ENCODE measurements at regions not wholly inside any gene's neighbourhood (a gene's known extent, or its start where the extent isn't known, plus 50 kb on each side); places are given as distances from the start of the nearest gene placed in this dataset.

DNA sequence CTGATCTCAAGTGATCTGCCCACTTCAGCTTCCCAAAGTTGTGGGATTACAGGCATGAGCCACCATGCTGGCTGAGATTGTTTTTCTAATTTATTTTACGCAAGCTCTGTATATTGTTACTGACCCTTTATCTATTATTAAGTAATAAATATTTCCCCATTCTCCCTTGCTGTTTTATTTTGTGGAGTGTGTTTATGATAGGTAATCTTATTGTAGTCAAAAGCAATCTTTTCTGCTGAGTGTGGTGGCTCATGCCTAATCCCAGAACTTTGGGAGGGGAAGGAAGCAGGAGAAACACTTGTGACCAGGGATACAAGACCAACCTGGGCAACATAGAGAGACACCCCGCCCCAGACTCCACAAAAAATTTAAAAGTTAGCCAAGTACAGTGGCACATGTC is 55.2 kb upstream of the RTN4 start:
- Histone ChIP-seq H3K9me3 (no peaks in the 10 kb centered on the region), H3K4me1 (peaks cover 0 to 76% (median 61%) of the 10 kb centered on the region in 4 donors), H3K27me3 (no peaks in the 10 kb centered on the region), H3K27ac (peak overlapping the region in 2 of 4 donors; percentile 88 to 89), H3K36me3 (no peaks in the 10 kb centered on the region), H3K4me3 (no peak overlapping the region)
- TF ChIP-seq EP300 (IDR thresholded peaks at IDR 0.05), result no peak
- no peak for TF ChIP-seq POLR2AphosphoS5 (IDR thresholded peaks at IDR 0.05)
- WGBS, 2 donors, result 94 to 95% methylated on average over 2 of the region's 2 CpGs
- intact Hi-C loops (cut with DNase I), result no loop called here
- no peak for DNase-seq

DNA sequence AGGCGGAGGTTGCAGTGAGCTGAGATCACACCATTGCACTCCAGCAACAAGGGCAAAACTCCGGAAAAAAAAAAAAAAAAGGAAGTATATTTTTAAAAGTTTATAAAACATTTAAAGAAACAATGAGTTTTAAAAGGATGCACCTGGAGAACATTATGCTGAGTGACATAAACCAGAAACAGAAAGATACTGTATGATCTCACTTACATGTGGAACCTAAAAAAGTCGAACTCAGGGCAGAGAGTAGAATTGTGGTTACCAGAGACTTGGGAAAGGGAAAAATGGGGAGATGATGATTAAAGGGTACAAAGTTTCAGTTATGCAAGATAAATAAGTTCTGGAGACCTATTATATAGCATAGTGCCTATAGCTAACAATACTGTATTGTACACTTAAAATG is 52.8 kb upstream of the RTN4 start:
- Histone ChIP-seq H3K4me1 (peaks cover 0 to 66% (median 56%) of the 10 kb centered on the region in 4 donors), H3K36me3 (no peaks in the 10 kb centered on the region), H3K9me3 (no peaks in the 10 kb centered on the region), H3K4me3 (no peak overlapping the region), H3K27me3 (no peaks in the 10 kb centered on the region), H3K27ac (peak overlapping the region; percentile 65 to 87 (median 84))
- intact Hi-C loops (cut with DNase I), result no loop called here
- no peak for DNase-seq
- no peak for TF ChIP-seq POLR2A (IDR thresholded peaks at IDR 0.05)
- peak; percentile 68 to 90 (median 86) for TF ChIP-seq POLR2AphosphoS5 (IDR thresholded peaks at IDR 0.05)
- peak in 3 of 4 donors; percentile 7 to 55 (median 36) for TF ChIP-seq EP300 (IDR thresholded peaks at IDR 0.05)
- TF ChIP-seq, protein P1, sequence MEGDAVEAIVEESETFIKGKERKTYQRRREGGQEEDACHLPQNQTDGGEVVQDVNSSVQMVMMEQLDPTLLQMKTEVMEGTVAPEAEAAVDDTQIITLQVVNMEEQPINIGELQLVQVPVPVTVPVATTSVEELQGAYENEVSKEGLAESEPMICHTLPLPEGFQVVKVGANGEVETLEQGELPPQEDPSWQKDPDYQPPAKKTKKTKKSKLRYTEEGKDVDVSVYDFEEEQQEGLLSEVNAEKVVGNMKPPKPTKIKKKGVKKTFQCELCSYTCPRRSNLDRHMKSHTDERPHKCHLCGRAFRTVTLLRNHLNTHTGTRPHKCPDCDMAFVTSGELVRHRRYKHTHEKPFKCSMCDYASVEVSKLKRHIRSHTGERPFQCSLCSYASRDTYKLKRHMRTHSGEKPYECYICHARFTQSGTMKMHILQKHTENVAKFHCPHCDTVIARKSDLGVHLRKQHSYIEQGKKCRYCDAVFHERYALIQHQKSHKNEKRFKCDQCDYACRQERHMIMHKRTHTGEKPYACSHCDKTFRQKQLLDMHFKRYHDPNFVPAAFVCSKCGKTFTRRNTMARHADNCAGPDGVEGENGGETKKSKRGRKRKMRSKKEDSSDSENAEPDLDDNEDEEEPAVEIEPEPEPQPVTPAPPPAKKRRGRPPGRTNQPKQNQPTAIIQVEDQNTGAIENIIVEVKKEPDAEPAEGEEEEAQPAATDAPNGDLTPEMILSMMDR (IDR thresholded peaks at IDR 0.05), result no peak
- WGBS, 2 donors, result 34 to 74% methylated on average over 3 of the region's 3 CpGs

DNA sequence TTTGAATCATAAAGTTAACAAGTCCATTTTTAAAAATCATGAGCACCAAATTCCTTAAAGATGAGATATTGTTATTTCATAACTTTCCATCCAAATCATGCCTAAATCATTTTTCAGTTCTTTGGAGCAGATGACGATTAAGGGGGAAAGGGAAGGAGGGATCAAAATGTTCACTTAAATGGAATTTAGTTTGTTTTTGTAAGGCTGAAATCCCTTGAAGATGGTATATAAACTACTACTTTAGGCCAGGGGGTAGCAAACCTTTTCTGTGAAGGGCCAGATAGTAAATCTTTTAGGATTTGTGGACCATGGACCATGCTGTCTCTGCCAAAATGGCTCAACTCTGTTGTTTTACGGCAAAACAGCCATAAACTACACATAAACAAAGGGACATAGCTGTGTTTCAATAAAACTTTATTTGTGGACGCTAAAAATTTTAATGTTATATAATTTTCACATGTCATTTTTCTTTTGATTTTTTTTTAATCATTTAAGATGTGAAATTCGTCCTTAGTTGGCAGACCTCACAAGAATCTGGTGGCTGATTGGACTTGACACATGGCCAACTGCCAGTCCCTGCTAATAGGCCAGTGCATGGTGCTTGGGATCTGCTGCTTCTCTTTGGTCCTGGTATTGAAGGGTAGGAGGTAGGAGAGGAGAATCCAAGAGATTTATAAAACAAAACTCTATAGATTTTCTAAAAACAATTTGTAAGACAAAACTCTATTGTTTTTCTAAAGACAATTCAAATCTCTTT is 52.0 kb upstream of the RTN4 start:
- no peaks in the 10 kb centered on the region for H3K9me3 ChIP-seq
- intact Hi-C loops (cut with DNase I), result no loop called here
- 70 to 77% methylated on average over 4 of the region's 4 CpGs for WGBS, 2 donors
- DNase-seq, result no peak
- H3K27me3 ChIP-seq, result no peaks in the 10 kb centered on the region
- TF ChIP-seq POLR2AphosphoS5 (IDR thresholded peaks at IDR 0.05), result peak; percentile 15 to 59 (median 48)
- peak in 1 of 4 donors; percentile 35 for TF ChIP-seq EP300 (IDR thresholded peaks at IDR 0.05)
- no peak for TF ChIP-seq POLR2A (IDR thresholded peaks at IDR 0.05)
- H3K4me1 ChIP-seq, result peaks cover 0 to 66% (median 56%) of the 10 kb centered on the region in 4 donors
- H3K4me3 ChIP-seq, result no peak overlapping the region
- peak overlapping the region; percentile 65 to 87 (median 84) for H3K27ac ChIP-seq
- H3K36me3 ChIP-seq, result no peaks in the 10 kb centered on the region

DNA sequence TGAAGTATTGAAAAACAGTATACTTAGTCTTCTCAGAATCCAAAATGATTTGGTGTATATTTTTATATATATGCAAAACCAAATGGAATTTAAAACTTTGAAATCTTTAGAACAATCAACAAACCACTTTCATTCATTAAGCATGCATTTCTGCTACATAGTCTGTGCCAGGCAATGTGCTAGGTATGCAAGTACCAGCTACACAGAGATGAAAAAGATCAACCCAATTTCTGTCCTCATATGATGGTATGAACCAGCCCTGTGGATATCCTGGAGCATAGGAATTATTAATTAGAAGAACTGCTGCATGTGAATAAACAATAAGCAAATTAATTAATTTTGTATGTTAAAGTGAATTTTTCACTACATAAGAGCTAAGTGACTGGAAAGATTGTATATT is 51.2 kb upstream of the RTN4 start:
- peaks cover 0 to 66% (median 59%) of the 10 kb centered on the region in 4 donors for H3K4me1 ChIP-seq
- TF ChIP-seq, protein P1 (IDR thresholded peaks at IDR 0.05), result no peak
- no peak for TF ChIP-seq EP300 (IDR thresholded peaks at IDR 0.05)
- TF ChIP-seq POLR2AphosphoS5 (IDR thresholded peaks at IDR 0.05), result no peak
- no peak for TF ChIP-seq POLR2A (IDR thresholded peaks at IDR 0.05)
- intact Hi-C loops (cut with DNase I), result no loop called here

DNA sequence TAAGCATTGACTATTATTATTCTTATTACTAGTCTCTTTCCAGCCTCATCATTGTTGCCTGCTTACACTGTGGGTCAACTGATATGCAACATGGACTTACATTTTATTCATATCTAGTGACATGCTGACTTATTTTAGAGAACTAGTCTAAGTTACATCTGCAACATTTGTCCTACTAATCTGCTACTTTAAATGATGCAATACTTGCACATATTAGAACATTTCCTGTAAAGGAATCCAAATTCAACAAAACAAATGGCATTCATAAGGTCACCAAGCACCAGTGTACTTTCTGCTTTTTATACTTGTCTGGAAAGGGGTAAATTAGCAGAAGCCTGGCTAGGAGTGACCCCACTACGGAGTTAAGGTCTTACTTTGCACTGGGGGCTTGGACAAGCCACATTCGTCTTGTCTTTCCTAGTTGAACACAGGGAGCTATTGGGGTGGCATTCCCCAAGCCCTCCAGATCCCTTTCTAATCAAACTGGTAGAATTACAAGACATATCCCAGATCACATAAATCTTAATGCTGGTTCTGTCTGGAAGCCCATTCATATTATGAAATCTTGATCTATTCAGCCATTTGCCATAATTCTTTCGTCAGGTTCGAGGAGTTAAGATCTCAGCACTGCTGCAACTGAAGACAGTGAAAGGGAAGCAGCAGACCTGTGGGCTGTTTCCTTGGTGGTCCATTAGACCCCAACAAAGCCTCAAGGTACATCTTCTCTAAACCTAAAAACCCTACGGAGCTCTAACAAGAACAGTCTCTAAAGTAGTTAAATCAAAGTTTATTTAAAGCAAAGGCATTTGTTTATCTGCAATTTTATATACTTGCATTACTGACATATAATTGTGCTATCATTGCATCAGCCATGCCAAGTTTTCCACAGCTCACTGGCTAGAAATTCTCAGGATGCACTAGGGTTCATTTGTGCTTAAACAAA is 49.9 kb upstream of the RTN4 start:
- DNase-seq, result no peak
- WGBS, 2 donors, result 65 to 71% methylated on average over 5 of the region's 5 CpGs
- intact Hi-C loops (cut with DNase I), result loop anchor here (5.0 kb wide), 2 partner anchors 48 to 57 kb away; partner anchors contain the start of gene RTN4
- H3K4me1 ChIP-seq, result peaks cover 0 to 69% (median 59%) of the 10 kb centered on the region in 4 donors
- no peaks in the 10 kb centered on the region for H3K36me3 ChIP-seq
- TF ChIP-seq, protein P1 (IDR thresholded peaks at IDR 0.05), result no peak
- TF ChIP-seq EP300 (IDR thresholded peaks at IDR 0.05) (peak in 1 of 4 donors; percentile 63), POLR2AphosphoS5 (IDR thresholded peaks at IDR 0.05) (peak; percentile 33 to 78 (median 54))
- H3K27me3 ChIP-seq, result no peaks in the 10 kb centered on the region
- peak overlapping the region; percentile 65 to 87 (median 84) for H3K27ac ChIP-seq
- H3K9me3 ChIP-seq, result no peaks in the 10 kb centered on the region
- no peak overlapping the region for H3K4me3 ChIP-seq

More for the DNA sequence above, 51.2 kb upstream of the RTN4 start:
- Histone ChIP-seq H3K9me3 (no peaks in the 10 kb centered on the region), H3K27me3 (no peaks in the 10 kb centered on the region), H3K36me3 (no peaks in the 10 kb centered on the region), H3K4me3 (no peak overlapping the region), H3K27ac (peak overlapping the region; percentile 65 to 87 (median 84))
- no peak for DNase-seq

Data from sigmoid colon (tissue), 6 donors.